Panc1 (cell line): ENCODE measurements at regions not wholly inside any gene's neighbourhood (a gene's known extent, or its start where the extent isn't known, plus 50 kb on each side); places are given as distances from the start of the nearest gene placed in this dataset.

Source experiments
- ATAC-seq: fragments of 200-7000 bp; cut with Tn5 transposase; 2 replicates; pipeline ENCODE4 v1.9.1; 2020; ENCODE audit warnings: mild to moderate bottlenecking, moderate library complexity
- BruUV-seq: library from RNA; stranded (reverse); fragments of 400-500 nt; replicated peaks from 2 replicates; lab custom pipeline; 2021; lab: Mats Ljungman, UMichigan
- CTCF ChIA-PET: fragments of 300-600 bp; sonication (Branson Sonifier 250); formaldehyde crosslinking; loops from one replicate; lab custom pipeline; 2022; ENCODE audit warnings: antibody characterized with exemption; lab: Charles Lee
- POLR2A ChIA-PET: fragments of 300-600 bp; sonication (Branson Sonifier 250); formaldehyde crosslinking; loops from one replicate; lab custom pipeline; 2022; ENCODE audit warnings: antibody characterized with exemption; lab: Charles Lee
- DNase-seq: peaks from one replicate; pipeline ENCODE4 v3.0.0-alpha.2; 2010; ENCODE audit warnings: low read depth, low spot score
- H3K27ac ChIP-seq: 2 replicates; pipeline ENCODE4 v1.5.1; 2011; ENCODE audit warnings: mild to moderate bottlenecking, low read length, inconsistent platforms
- H3K27me3 ChIP-seq: fragments of 200-500 bp; sonication (Bioruptor generic); 2 replicates; pipeline ENCODE4 v1.6.0; 2014; ENCODE audit warnings: low read length, inconsistent platforms; ENCODE audit not compliant: control insufficient read depth, insufficient read depth
- H3K36me3 ChIP-seq: fragments of 200-500 bp; sonication (Bioruptor generic); 2 replicates; pipeline ENCODE4 v1.5.1; 2014; ENCODE audit warnings: inconsistent platforms, mild to moderate bottlenecking, low read length, moderate library complexity; ENCODE audit not compliant: control insufficient read depth, insufficient read depth
- H3K4me1 ChIP-seq: 2 replicates; pipeline ENCODE4 v1.5.1; 2011; ENCODE audit warnings: inconsistent platforms, mild to moderate bottlenecking, low read length, moderate library complexity; ENCODE audit not compliant: control insufficient read depth, insufficient read depth
- H3K4me3 ChIP-seq, 2 experiments: 2 replicates each; pipeline ENCODE4 v1.5.1; 2011 to 2012; ENCODE audit warnings: low read depth in 2 of 2, low read length in 2 of 2, mild to moderate bottlenecking in 2 of 2, inconsistent platforms in 1 of 2, moderate library complexity in 1 of 2
- H3K9me3 ChIP-seq: fragments of 200-500 bp; sonication (Bioruptor generic); 2 replicates; pipeline ENCODE4 v1.5.1; 2014; ENCODE audit warnings: low read depth, mild to moderate bottlenecking, inconsistent platforms, low read length, moderate library complexity; ENCODE audit not compliant: control insufficient read depth, insufficient read depth
- CTCF ChIP-seq: fragments of 450-650 bp; IDR thresholded peaks from 2 replicates; pipeline ENCODE4 v1.5.1; 2017; ENCODE audit warnings: mild to moderate bottlenecking
- POLR2AphosphoS5 ChIP-seq: IDR thresholded peaks from 2 replicates; pipeline ENCODE4 v1.6.1; 2012; ENCODE audit warnings: mild to moderate bottlenecking, low read depth, low read length, moderate library complexity
- REST ChIP-seq, 2 experiments: IDR thresholded peaks; 2 replicates each; pipeline ENCODE4 v1.6.1; 2011 to 2012; ENCODE audit warnings: low read depth in 2 of 2, control low read depth in 1 of 2, low read length in 1 of 2, mild to moderate bottlenecking in 1 of 2, moderate library complexity in 1 of 2; ENCODE audit not compliant: insufficient read depth in 1 of 2
- SIN3A ChIP-seq: IDR thresholded peaks from 2 replicates; pipeline ENCODE4 v1.6.1; 2012; ENCODE audit warnings: low read depth, mild to moderate bottlenecking, low read length, moderate library complexity, borderline replicate concordance; ENCODE audit not compliant: insufficient read depth
- TCF7L2 ChIP-seq: IDR thresholded peaks from 2 replicates; pipeline ENCODE4 v1.6.1; 2011; ENCODE audit warnings: mild to moderate bottlenecking, low read depth, low read length, inconsistent platforms
- in situ Hi-C: cut with HindIII; loops from 2 replicates; pipeline ENCODE4 v1.10.0; 2016; ENCODE audit warnings: low sequenced_read_pairs, low pct_unique_long_range_greater_than_20kb
- intact Hi-C: fragments of 100-400 bp; cut with micrococcal nuclease; formaldehyde crosslinking; loops from one replicate; pipeline ENCODE4 v1.10.0; 2022; ENCODE audit not compliant: unreplicated experiment

- Histone ChIP-seq H3K27me3 (no peaks in the 10 kb centered on the region), H3K27ac (no peak overlapping the region), H3K4me3 (no peak overlapping the region), H3K4me1 (no peaks in the 10 kb centered on the region), H3K9me3 (no peaks in the 10 kb centered on the region), H3K36me3 (no peaks in the 10 kb centered on the region)
- ChIA-PET POLR2A (no interaction called here), CTCF (no interaction called here)
- in situ Hi-C loops (no loop called here), intact Hi-C loops (no loop called here)
- no peak for DNase-seq
- BruUV-seq: no TSS peak
- TF ChIP-seq SIN3A: no peak
- no peak for TF ChIP-seq REST (IDR thresholded peaks at IDR 0.05; ENCODE audit: insufficient read depth in 1 of 2, low read depth in 2 of 2, low read length in 1 of 2)
- TF ChIP-seq POLR2AphosphoS5: no peak
- no peak for TF ChIP-seq CTCF
- no peak for TF ChIP-seq TCF7L2
- ATAC-seq: no peak
Measured at GRCh38 chr16:65272699-65273414, 151.0 kb upstream of the CDH11 start.

GRCh38 chr16:65271996-65272395 is 150.1 kb upstream of the CDH11 start:
- POLR2A ChIA-PET: no interaction called here

More at GRCh38 chr16:65271996-65272395, 150.1 kb upstream of the CDH11 start:
- no peak overlapping the region for H3K27ac ChIP-seq
- no peaks in the 10 kb centered on the region for H3K9me3 ChIP-seq
- ATAC-seq (no peak), DNase-seq (no peak)
- no peaks in the 10 kb centered on the region for H3K27me3 ChIP-seq
- TF ChIP-seq REST (IDR thresholded peaks at IDR 0.05; ENCODE audit: insufficient read depth in 1 of 2, low read depth in 2 of 2, low read length in 1 of 2) (no peak), SIN3A (no peak), POLR2AphosphoS5 (no peak), CTCF (no peak), TCF7L2 (no peak)
- in situ Hi-C loops (no loop called here), intact Hi-C loops (no loop called here)
- CTCF ChIA-PET: no interaction called here
- no peaks in the 10 kb centered on the region for H3K36me3 ChIP-seq
- H3K4me3 ChIP-seq: no peak overlapping the region
- BruUV-seq: no TSS peak
- H3K4me1 ChIP-seq: no peaks in the 10 kb centered on the region
